Limb (tissue), 2 donors: ENCODE measurements at regions not wholly inside any gene's neighbourhood (a gene's known extent, or its start where the extent isn't known, plus 50 kb on each side); places are given as distances from the start of the nearest gene placed in this dataset.

Experiments used
- DNase-seq, 2 donors: peaks; one replicate each; pipeline ENCODE4 v3.0.0-alpha.2; 2016; ENCODE audit errors: extremely low spot score in 2 of 2

DNA sequence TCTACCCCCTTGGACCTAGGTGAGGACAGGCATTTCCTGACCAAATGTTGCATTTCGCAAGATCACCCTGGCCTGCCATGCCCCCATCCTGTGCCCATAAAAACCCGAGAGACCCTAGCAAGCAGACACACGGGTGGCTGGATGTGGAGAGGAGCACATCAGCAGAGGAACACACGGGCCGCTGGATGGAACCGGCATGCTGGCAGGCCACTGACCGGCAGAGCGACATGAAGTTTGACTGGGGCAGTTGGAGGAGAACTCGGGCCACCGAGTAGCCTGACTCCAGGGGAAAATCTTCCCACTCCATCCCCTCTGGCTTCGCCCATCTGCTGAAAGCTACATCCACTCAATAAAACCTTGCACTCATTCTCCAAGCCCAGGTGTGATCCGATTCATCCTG is 329.3 kb downstream of the FGF9 start:
- no peak for DNase-seq

DNA sequence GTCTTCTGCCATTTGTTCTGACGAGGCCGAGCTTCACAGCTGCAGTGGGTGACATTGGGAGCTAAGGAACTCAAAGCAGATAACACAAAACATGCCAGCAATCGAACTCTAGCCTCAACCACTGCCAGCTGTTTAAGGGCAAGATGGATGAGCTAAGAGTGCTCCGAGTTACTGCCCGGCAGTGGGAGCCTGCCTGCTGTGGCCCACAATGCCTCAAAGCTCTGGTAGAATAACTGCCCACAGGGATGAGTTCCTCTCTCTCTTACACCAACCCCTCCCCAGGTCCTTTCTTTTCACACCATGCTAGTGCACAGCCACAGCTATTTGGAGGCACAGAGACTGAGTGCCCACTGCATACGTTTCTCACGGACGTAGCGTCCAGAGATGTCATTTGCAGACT is 330.5 kb downstream of the FGF9 start:
- DNase-seq = no peak

DNA sequence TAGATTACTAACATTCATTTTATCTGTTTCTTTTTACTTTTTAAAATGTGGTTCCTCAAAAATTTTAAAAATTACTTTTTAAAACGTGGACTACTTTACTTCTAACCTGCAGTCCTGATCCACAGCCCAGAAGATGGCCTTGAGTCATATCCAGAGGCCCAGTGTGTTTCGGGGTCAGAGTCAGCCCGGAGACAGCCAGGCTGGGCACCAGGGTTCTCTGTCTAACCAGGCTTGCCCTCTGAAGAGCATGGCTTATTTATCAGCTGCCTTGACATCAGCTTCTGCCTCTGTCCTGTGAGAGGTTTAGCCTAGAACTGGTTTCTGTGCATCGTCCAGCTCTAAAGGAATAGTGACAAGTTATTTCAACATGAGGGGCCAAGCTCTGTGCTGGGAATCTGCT is 332.0 kb downstream of the FGF9 start:
- no peak for DNase-seq

DNA sequence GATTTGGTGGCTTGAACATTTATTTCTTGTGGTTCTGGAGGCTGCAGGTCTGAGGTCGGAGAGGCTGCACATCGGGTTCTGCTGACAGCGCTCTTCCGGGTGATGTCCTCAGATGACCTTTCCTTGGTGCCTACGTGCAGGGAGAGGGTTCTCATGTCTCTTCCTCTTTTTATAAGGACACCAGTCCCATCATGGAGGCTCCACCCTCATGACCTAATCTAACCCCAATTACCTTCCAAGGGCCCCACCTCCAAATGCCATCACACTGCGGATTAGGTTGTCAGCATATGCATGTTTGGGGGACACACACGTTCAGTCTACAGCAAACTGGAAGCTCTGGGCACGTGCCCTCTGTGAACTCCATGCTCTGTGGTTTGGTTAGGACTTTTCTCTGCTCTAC is 338.6 kb downstream of the FGF9 start:
- no peak for DNase-seq

DNA sequence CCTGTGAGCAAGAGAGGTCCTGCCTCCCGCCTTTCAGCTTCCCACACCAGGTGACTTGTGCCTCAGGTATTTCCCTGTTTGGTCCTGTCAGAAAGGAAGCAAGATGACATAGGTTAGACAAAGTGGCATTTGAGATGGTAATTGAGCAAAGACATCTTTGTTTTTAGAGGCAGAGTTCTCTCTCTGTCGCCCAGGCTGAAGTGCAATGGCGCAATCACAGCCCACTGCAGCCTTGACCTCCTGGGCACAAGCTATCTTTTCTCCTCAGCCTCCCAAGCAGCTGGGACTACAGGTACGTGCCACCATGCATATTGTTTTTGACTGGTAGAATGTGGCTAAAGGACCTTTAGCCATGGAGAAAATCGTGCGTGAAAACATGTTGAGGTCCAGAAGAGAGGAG is 339.1 kb downstream of the FGF9 start:
- DNase-seq = no peak

DNA sequence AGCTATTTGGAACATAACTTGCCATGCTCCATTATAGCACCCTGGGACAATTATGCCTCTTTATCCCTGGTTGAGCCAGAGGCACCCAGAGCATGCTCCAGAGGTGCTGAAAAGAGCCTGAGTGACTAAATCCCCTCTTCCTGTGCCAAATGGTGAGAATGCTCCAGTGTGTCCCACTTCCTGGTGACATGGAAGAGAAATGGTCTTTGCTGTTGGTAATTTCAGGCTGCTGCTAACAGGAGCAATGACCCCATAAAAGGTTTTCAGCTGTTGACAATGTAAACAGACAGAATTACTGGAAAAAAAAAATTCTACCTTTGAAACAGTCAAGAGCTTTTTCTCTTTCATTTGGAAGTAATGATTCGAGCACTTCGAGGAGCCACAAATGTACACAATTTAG is 341.8 kb downstream of the FGF9 start:
- DNase-seq = no peak

DNA sequence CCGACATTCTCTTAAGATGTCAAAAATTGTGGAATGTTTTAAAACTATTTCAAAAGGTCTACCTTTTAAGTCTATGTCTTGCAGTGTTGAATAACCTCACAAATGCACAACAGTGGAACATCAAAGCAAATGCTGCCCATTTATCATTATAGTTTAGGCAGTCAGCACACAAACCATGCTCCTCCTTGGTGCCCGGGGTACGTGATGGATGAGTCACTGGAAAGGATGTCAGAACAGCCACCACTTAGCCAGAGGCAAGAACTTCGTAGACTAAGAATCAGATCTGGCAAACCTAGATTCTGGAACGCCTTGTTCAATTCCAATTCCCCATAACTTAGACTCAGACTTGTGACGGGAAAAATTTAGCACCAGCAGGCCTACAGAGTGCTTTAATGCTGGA is 343.6 kb downstream of the FGF9 start:
- DNase-seq = no peak

DNA sequence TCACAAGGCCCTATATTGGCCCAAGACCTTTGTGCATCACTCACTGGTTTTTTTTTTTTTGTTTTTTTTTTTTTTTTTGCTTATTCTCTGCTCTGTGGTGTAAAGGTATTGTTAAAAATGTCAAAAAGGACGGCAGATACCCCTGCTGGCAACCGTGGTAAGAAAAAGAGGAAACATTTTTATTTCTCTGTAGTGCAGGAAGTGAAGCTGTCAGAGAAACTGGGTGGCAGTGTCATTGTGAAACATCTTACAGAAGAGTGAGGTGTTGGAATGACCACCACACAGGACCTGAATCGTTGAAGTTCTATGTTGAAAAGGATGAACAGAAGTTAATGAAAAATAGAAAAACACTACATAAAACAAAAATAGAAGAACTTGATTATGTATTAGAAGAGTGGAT is 346.4 kb downstream of the FGF9 start:
- no peak for DNase-seq

DNA sequence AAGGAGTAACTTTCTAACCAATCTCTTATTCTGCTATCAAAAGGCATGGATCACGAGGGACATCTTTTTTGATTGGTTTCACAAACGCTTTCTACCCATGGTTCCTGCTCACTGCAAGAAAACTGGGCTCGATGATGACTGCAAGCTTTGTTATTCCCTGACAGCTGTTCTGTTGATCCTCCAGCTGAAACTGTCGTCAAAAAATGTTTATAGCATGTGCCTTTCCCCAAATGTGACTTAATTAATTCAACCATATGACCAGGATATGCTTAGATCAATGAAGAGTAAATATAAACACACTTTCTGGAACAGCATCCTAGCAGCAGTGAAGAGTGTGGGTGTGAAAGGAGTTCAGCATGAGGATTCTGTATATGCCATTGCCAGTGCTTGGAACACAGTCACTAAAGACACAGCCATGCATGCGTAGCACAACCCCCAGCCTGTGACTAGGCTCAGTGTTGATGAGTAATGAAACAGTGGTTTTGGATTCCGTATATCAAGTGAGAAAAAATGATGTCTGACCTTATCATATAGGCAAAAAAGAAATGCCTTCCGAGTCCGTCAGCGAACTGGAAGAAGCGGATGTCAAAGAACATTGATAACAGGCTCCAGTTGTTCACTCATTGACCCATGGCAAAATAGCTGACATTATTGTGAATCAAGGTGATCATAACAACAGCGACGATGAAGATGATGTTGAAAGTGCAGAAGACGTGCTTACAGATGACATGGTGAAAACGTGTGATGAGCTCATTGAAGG is 347.4 kb downstream of the FGF9 start:
- no peak for DNase-seq

DNA sequence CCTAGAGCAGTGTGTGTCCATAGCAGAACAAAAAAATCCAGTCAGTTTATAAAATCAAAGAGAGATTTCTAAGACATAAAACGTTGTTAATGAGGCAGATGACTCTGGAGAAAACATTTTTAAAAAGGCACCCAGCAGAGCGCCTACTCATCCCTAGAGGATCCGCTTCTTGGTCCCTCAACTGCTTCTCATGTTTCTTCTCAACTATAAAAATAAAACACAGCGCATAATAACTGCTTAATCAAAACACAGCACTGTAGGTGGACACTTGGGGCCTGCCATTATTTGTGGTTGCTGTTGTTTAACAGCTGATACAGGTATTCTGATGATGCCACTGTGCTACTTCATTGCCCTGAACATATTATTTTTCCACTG is 347.9 kb downstream of the FGF9 start:
- DNase-seq = no peak

DNA sequence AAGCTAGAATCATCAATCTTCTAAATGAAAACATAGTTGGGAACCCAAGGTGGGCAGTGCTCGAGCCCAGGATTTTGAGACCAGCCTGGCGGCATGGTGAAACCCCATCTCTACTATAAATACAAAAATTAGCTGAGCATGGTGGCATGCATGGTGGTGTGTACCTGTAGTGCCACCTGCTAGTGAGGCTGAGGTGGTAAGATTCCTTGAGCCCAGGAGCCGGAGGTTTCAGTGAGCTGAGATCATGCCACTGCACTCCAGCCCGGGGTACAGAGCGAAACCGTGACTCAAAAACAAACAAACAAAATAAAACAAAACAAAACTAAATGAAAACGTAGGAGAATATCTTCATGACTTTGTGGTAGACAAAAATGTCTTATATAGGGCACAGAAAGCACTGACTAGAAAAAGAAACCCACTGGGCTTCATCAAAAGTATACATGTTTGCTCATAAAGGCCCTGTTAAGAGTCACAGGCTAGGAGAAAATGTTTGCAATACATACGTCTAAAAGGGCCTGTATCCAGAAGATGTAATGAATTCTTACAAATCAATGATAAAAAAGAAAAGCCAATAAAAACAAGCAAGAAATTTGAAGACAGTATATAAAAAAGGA is 353.6 kb downstream of the FGF9 start:
- DNase-seq = no peak

DNA sequence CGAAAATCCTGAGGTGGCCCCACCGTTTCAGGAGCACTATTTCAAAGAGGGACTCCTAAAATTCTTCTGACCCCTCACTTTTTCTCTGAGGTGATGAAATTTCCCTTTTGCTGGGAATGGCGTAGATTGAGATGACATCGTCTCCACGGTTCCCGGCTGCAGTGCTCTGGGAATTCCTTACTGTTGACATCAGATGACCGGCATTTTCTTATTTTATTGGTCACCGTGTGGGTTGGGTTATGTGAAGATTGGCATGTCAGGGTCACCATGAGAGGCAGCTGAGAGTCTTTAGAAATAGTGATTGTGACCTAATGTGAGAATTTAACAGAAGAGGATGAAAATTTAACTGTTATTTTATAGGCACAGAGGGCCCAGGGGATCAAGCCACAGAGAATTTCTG is 356.7 kb downstream of the FGF9 start:
- DNase-seq = no peak

DNA sequence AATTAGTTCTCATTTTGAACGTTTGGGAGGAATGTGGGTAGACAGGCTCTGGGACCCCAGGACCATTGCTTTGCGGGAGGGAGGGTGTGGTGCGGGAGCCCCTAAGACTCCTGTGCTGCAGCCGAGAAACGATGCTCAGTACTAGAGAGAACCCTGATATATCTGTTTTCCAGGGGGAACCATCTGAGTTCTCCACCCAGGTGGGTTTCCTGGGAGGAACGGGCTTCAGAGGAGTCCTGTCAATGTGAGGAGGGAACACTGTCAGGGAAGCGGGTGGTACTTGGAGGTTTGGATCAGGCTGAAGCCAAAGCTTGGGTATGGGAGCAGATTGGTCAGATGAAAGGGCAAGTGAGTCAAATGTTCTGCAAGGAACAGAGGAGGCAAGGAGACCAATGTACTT is 358.0 kb downstream of the FGF9 start:
- DNase-seq = no peak

DNA sequence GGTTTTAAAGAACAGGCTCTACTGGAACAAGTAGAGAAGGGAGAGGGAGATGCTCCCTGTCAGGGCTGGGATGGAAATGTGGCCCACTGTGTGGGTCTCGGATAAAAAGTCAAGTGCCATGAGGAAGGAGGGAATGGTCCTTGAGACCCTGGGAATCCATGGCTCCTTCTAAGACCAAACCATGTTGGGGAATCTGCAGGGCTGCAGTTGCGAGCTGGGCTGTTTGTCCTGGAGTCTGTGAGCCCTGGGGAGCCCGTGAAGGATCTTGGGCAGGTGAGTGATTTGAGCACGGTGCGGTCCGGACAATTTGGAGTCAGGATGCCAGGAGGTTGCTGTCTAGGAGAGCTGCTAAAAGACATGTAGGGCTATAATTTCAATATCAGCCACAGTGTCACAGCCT is 359.4 kb downstream of the FGF9 start:
- no peak for DNase-seq

DNA sequence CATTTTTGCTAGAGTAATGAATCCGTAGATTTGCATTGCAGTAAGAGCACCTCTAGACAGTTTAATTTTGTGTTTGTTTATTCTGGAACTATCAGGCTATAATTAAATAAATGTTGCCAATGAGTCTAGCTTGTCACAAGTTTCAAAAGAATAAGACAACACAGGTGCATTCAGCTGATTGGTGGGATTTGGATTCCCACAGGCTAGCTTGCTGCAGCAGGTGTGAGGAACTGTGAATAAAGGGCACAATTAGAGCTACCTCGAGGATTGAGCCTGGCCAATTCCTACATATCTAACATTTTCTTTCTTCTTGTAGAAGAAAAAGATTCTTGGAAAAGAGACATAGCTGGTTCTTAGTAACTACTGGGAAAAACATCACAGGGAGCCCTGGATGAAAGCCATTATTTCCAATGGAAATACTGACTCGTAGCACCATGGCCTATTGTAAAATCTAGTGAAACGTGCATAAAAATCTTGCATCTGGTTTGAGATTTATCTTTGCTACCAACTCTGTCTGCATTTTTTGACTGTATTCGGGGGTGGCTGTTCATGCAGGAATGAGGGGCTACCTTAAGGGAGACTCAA is 360.9 kb downstream of the FGF9 start:
- peak in 1 of 2 donors; percentile 55 for DNase-seq

DNA sequence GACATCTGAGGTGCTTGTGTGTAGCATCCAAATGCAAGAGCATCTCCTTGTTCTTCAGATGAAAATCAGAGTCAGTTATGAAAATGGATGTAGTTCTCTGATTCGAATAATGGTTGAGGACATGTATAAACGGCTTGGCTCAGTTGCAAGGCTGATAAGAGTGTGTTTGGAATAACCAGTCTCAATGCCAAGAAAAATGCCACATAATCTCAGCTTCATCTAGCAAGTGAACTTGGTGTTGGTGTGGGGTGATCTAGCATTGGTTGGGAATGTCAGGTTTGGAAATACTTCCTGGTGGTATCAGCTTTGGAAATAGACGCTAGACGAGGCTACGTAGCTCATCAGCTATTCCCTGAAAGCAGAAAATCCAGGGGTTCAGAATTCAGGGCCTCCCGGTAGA is 362.0 kb downstream of the FGF9 start:
- DNase-seq = no peak

DNA sequence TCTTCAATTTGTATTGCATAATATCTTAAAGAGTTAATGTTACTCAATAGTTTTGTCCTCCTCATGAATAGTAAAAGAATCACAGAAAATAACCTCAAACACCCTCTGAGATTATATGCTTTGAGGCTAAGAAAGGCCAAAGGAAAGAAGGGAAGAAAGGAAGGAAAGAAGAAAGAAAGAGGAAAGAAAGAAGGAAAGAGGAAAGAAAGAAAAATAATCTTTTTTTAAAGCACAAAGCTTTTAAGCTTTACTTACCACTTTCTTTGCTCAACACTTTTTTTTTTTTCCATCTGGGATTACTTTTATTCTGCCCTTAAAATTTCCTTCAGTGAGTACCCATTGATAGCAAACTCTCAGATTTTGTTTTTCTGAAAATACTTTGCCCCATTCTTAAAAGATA is 369.1 kb downstream of the FGF9 start:
- DNase-seq = no peak

DNA sequence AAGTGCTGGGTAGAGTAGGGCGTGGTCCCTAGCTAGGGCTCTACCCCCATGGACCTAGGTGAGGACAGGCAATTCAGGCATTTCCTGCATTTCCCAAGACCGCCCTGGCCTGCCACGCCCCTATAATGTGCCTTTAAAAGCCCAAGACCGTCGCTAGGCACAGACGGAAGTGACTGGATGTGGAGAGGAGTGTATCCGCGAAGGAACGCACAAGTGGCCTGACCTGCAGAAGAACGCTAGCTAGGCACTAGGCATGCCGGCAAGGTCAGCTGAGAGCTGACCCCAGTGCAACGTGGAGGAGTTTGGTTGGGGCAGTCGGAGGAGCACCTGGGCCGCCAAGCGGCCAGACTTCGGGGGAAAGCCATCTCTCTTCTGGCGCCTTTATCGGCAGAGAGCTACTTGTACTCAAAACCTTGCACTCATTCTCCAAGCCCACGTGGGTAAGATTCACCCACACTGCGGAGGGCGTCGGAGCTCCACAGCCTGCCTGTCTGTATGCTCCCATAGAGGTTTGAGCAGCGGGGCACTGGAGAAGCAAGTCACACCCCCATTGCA is 370.0 kb downstream of the FGF9 start:
- no peak for DNase-seq

DNA sequence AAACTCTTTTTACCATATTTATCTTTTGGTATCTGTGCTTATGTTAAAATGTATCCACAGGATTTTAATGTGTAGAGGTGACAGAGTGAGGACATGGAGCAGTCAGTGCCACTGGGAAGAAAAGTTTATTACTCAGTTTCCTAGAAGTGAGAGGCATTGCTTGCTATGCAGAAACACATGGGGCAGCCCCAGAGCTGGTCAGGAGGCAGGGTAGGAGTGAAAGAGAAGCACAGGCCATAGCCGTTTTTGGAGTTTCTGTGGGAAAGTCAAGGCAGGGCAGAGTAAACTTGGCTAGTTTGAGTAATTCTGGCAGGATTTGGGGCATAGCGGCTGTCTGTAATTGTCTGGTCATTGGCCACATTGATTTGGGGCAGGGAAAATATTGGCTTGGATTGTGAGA is 370.9 kb downstream of the FGF9 start:
- DNase-seq = no peak

DNA sequence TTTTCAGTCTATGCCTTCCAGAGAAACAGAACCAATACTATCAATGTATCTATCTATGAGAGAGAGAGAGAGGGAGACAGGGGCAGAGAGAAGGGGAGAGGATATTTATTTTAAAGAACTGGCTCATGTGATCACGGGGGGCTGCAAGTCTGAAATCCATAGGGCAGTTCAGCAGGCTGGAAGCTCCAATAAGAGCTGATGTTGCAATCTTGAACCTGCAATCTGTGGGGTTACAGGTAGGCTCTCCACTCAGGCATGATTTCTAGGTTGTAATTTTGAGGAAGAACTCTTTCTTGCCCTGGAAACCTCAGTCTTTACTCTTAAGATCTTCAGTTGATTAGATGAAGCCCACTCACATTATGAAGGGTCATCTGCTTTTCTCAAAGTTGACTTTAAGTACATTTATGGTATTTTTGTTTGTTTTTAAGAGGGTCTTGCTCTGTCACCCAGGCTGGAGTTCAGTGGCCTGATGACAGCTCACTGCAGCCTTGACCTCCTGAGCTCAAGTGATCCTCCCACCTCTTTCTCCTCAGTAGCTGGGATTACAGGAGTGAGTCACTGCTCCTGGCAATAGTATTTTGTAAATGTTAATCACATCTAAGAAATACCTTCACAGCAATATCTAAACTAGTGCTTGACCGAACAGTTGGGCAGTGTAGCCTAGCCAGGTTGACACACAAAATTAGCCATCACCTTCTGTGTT is 376.4 kb downstream of the FGF9 start:
- no peak for DNase-seq

DNA sequence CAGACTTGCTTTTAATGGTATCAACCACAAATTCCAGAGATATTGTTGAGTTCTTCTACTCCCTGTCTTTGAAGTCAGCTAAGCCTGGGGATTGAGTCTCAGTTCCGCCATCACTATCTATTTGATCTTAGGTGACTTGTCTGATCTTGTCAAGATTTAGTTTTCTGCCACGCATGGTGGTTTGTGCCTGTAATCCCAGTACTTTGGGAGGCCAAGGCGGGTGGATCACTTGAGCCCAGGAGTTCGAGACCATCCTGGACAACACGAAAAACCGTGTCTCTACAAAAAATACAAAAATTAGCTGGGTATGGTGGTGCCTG is 376.9 kb downstream of the FGF9 start:
- DNase-seq = no peak

DNA sequence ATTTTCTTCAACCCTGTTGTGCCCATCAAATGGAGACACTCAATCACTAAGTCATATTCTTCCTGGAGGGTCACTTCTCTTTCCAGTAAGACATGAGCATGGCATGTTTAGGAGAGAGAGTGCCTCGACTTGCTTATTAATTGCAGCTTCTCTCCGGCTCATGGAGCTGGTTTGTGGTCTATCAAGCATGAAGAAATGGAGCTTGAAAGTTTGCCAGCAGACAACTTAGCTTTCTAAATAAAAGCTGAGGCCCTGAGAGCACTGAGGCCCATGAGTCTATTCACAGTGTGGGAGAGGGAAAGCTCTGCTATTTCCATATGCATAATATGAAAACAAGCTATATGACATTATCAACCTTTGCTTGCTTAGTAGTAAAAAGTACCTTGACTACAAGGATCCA is 378.5 kb downstream of the FGF9 start:
- DNase-seq = no peak
